GM12878 (cell line): ENCODE measurements at regions not wholly inside any gene's neighbourhood (a gene's known extent, or its start where the extent isn't known, plus 50 kb on each side); places are given as distances from the start of the nearest gene placed in this dataset.

Experiments
- ATAC-seq: fragments of 200-7000 bp; cut with Tn5 transposase; 3 replicates; pipeline ENCODE4 v1.9.1; 2020; ENCODE audit warnings: mild to moderate bottlenecking, moderate library complexity
- BruUV-seq: library from RNA; stranded (reverse); fragments of 400-500 nt; replicated peaks from 2 replicates; lab custom pipeline; 2021; lab: Mats Ljungman, UMichigan
- CTCF ChIA-PET: fragments of 300-600 bp; sonication (Branson Sonifier 250); formaldehyde crosslinking; extraction: SDS; loops from one replicate; lab custom pipeline; 2021; ENCODE audit warnings: inconsistent platforms; lab: Yijun Ruan, JAX
- POLR2A ChIA-PET: fragments of 350-600 bp; formaldehyde crosslinking; extraction: SDS; loops from one replicate; lab custom pipeline; 2021; ENCODE audit warnings: inconsistent platforms; lab: Charles Lee
- RAD21 ChIA-PET: fragments of 300-600 bp; sonication (Branson Sonifier 250); formaldehyde crosslinking; loops from one replicate; lab custom pipeline; 2023; ENCODE audit warnings: antibody characterized with exemption; ENCODE audit not compliant: unreplicated experiment; lab: Charles Lee
- SMC1A ChIA-PET: fragments of 300-600 bp; sonication (Branson Sonifier 250); formaldehyde crosslinking; loops from one replicate; lab custom pipeline; 2023; ENCODE audit not compliant: unreplicated experiment, uncharacterized antibody; lab: Charles Lee
- DNase-seq: peaks from one replicate; pipeline ENCODE4 v3.0.0-alpha.2; 2011; ENCODE audit warnings: low read depth, low spot score
- FAIRE-seq: peaks from 3 replicates; lab custom pipeline; 2011; peaks lifted over from hg19 to GRCh38; lab: Jason Lieb, UNC
- H2AFZ ChIP-seq: 2 replicates; pipeline ENCODE4 v1.6.0; 2011; ENCODE audit warnings: low read depth, low read length, control low read depth; ENCODE audit not compliant: control insufficient read depth
- H3K27ac ChIP-seq: 2 replicates; pipeline ENCODE4 v1.5.1; 2011; ENCODE audit warnings: control low read depth; ENCODE audit not compliant: control insufficient read depth, insufficient read depth
- H3K27me3 ChIP-seq, 2 experiments: replicated peaks in 1 of 2; 2 replicates each; pipeline versions ENCODE4 v1.6.0 to v1.6.1; 2011; ENCODE audit warnings: low read length in 1 of 2; ENCODE audit not compliant: control insufficient read depth in 2 of 2, insufficient read depth in 2 of 2
- H3K36me3 ChIP-seq, 2 experiments: 2 replicates each; pipeline ENCODE4 v1.5.1; 2011; ENCODE audit warnings: low read length in 1 of 2; ENCODE audit not compliant: control insufficient read depth in 2 of 2, insufficient read depth in 2 of 2
- H3K4me1 ChIP-seq: 2 replicates; pipeline ENCODE4 v1.6.1; 2011; ENCODE audit warnings: mild to moderate bottlenecking, low read length, moderate library complexity, mixed read lengths; ENCODE audit not compliant: control insufficient read depth, insufficient read depth
- H3K4me2 ChIP-seq: 2 replicates; pipeline ENCODE4 v1.6.0; 2011; ENCODE audit warnings: control low read depth; ENCODE audit not compliant: control insufficient read depth, insufficient read depth
- H3K4me3 ChIP-seq: fragments of 200-600 bp; sonication (generic); 2 replicates; pipeline ENCODE4 v1.5.1; 2016
- H3K79me2 ChIP-seq: 2 replicates; pipeline ENCODE4 v1.6.0; 2011; ENCODE audit warnings: low read length; ENCODE audit not compliant: control insufficient read depth, insufficient read depth
- H3K9ac ChIP-seq: 2 replicates; pipeline ENCODE4 v1.8.0; 2011; ENCODE audit warnings: low read length, control low read depth, mixed read lengths; ENCODE audit not compliant: control insufficient read depth, insufficient read depth
- H3K9me3 ChIP-seq: replicated peaks from 3 replicates; pipeline ENCODE4 v1.5.1; 2011; ENCODE audit warnings: mild to moderate bottlenecking, low read length; ENCODE audit not compliant: control insufficient read depth, insufficient read depth
- H4K20me1 ChIP-seq: 2 replicates; pipeline ENCODE4 v1.6.0; 2011; ENCODE audit not compliant: control insufficient read depth, insufficient read depth
- CEBPZ ChIP-seq: fragments of 150-350 bp; IDR thresholded peaks from 2 replicates; pipeline ENCODE4 v1.6.1; 2016; ENCODE audit warnings: low read depth, low read length
- CREB1 ChIP-seq: IDR thresholded peaks from 2 replicates; pipeline ENCODE4 v1.6.1; 2012; ENCODE audit warnings: low read depth, mild to moderate bottlenecking, inconsistent platforms
- EGR1 ChIP-seq, 2 experiments: IDR thresholded peaks; 1 replicate in 1 of 2; 2 replicates in 1 of 2; pipeline ENCODE4 v1.6.1; 2011 to 2012; ENCODE audit warnings: low read depth in 2 of 2, low read length in 2 of 2, borderline replicate concordance in 1 of 2, mild to moderate bottlenecking in 1 of 2, moderate library complexity in 1 of 2
- HSF1 ChIP-seq: fragments of 150-350 bp; IDR thresholded peaks from 2 replicates; pipeline ENCODE4 v1.6.1; 2014; ENCODE audit warnings: mild to moderate bottlenecking, low read depth, low read length
- IRF4 ChIP-seq: IDR thresholded peaks from 2 replicates; pipeline ENCODE4 v1.6.1; 2011; ENCODE audit warnings: low read depth, low read length
- KAT2A ChIP-seq: conservative IDR thresholded peaks from 2 replicates; pipeline ENCODE4 v1.6.1; 2011; ENCODE audit warnings: low read depth, low read length; ENCODE audit not compliant: control insufficient read depth
- KLF5 ChIP-seq: fragments of 450-650 bp; IDR thresholded peaks from 2 replicates; pipeline ENCODE4 v1.6.1; 2014; ENCODE audit warnings: mild to moderate bottlenecking; ENCODE audit not compliant: partially characterized antibody
- MAX ChIP-seq: IDR thresholded peaks from 2 replicates; pipeline ENCODE4 v1.6.1; 2012; ENCODE audit warnings: low read depth, low read length, improper control_type of control experiment
- MTA2 ChIP-seq: fragments of 450-650 bp; IDR thresholded peaks from 2 replicates; pipeline ENCODE4 v1.6.1; 2016; ENCODE audit warnings: low read depth, mild to moderate bottlenecking, moderate library complexity
- MYC ChIP-seq: IDR thresholded peaks from 2 replicates; pipeline ENCODE4 v1.6.1; 2011; ENCODE audit warnings: mild to moderate bottlenecking, low read length, moderate library complexity, inconsistent platforms; ENCODE audit not compliant: insufficient read depth, insufficient replicate concordance, insufficient read length, severe bottlenecking
- NFIC ChIP-seq: IDR thresholded peaks from 2 replicates; pipeline ENCODE4 v1.6.1; 2012; ENCODE audit warnings: low read depth, mild to moderate bottlenecking, inconsistent platforms, low read length, moderate library complexity
- NFXL1 ChIP-seq: fragments of 450-650 bp; IDR thresholded peaks from 2 replicates; pipeline ENCODE4 v1.6.1; 2017; ENCODE audit warnings: antibody characterized with exemption, mild to moderate bottlenecking, borderline replicate concordance
- POLR2A ChIP-seq: IDR thresholded peaks from 2 replicates; pipeline ENCODE4 v1.6.1; 2011; ENCODE audit warnings: low read depth, mild to moderate bottlenecking, low read length
- RBBP5 ChIP-seq: fragments of 200-600 bp; sonication (generic); conservative IDR thresholded peaks from 2 replicates; pipeline ENCODE4 v1.6.1; 2016
- RCOR1 ChIP-seq: conservative IDR thresholded peaks from 2 replicates; pipeline ENCODE4 v1.6.1; 2012; ENCODE audit warnings: low read depth, low read length, improper control_type of control experiment
- SRF ChIP-seq, 2 experiments: IDR thresholded peaks; 2 replicates each; pipeline ENCODE4 v1.6.1; 2011; ENCODE audit warnings: low read depth in 2 of 2, low read length in 2 of 2, mild to moderate bottlenecking in 1 of 2, moderate library complexity in 1 of 2
- ZNF384 ChIP-seq: IDR thresholded peaks from 2 replicates; pipeline ENCODE4 v1.6.1; 2012; ENCODE audit warnings: low read depth, mild to moderate bottlenecking, low read length, improper control_type of control experiment, borderline replicate concordance
- WGBS: methylation state at CpG from one replicate; pipeline ENCODE4 v1.1.6; 2016; ENCODE audit warnings: low lambda C conversion rate; ENCODE audit not compliant: insufficient replicate concordance, insufficient coverage; ENCODE audit errors: missing lambda C conversion rate; 5-methylcytosine and 5-hydroxymethylcytosine counted together
- in situ Hi-C: fragments of 300-500 bp; cut with MboI; formaldehyde crosslinking; loops from 9 replicates; pipeline ENCODE4 v1.14.3; 2018; ENCODE audit warnings: mixed read lengths
- intact Hi-C: fragments of 100-400 bp; cut with micrococcal nuclease; formaldehyde crosslinking; loops from one replicate; pipeline ENCODE4 v1.14.2; 2022; ENCODE audit not compliant: unreplicated experiment

GRCh38 chr10:44172883-44173607 is 211.9 kb downstream of the CXCL12 start:
- no TSS peak for BruUV-seq
- no peak overlapping the region for H3K9ac ChIP-seq
- no peak overlapping the region for H3K4me3 ChIP-seq
- no peak for FAIRE-seq
- no peaks in the 10 kb centered on the region for H4K20me1 ChIP-seq
- ChIA-PET RAD21 (interaction anchor here (1.0 kb wide), 1 partner anchor 138 kb away, joined by 3 read pairs; no protein-coding TSS in a partner anchor), CTCF (no interaction called here), SMC1A (no interaction called here), POLR2A (interaction anchor here (0.6 kb wide), 1 partner anchor 186 kb away, joined by 4 read pairs; no protein-coding TSS in a partner anchor)
- H3K27me3 ChIP-seq = no peaks in the 10 kb centered on the region
- H3K4me1 ChIP-seq = no peaks in the 10 kb centered on the region
- no peak for TF ChIP-seq EGR1 (IDR thresholded peaks at IDR 0.05; ENCODE audit: borderline replicate concordance in 1 of 2, low read depth in 2 of 2, low read length in 2 of 2)
- no peak for TF ChIP-seq NFXL1
- TF ChIP-seq CREB1 = no peak
- TF ChIP-seq KAT2A = no peak
- no peak for TF ChIP-seq HSF1
- TF ChIP-seq CEBPZ = no peak
- TF ChIP-seq MTA2 = no peak
- TF ChIP-seq POLR2A = no peak
- TF ChIP-seq IRF4 = no peak
- no peak for TF ChIP-seq NFIC
- no peak for TF ChIP-seq ZNF384
- TF ChIP-seq RCOR1 = no peak
- TF ChIP-seq SRF (IDR thresholded peaks at IDR 0.05; ENCODE audit: low read depth in 2 of 2, low read length in 2 of 2) = no peak
- TF ChIP-seq RBBP5 = no peak
- TF ChIP-seq MAX = no peak
- no peak for TF ChIP-seq KLF5
- no peak for TF ChIP-seq MYC
- no peaks in the 10 kb centered on the region for H3K36me3 ChIP-seq
- no peaks in the 10 kb centered on the region for H3K9me3 ChIP-seq
- intact Hi-C loops = no loop called here
- H3K79me2 ChIP-seq = no peaks in the 10 kb centered on the region
- ATAC-seq = no peak
- no peak overlapping the region for H3K4me2 ChIP-seq
- no peak overlapping the region for H3K27ac ChIP-seq
- WGBS = 57% methylated on average over 3 of the region's 3 CpGs
- no peak for DNase-seq
- in situ Hi-C loops = no loop called here
- H2AFZ ChIP-seq = no peak overlapping the region
